GM23338 (cell line): ENCODE measurements at regions not wholly inside any gene's neighbourhood (a gene's known extent, or its start where the extent isn't known, plus 50 kb on each side); places are given as distances from the start of the nearest gene placed in this dataset.

Experiments
- ATAC-seq: fragments of 200-7000 bp; cut with Tn5 transposase; 3 replicates; pipeline ENCODE4 v1.9.1; 2020
- DNase-seq: peaks from one replicate; pipeline ENCODE4 v3.0.0-alpha.2; 2015; ENCODE audit warnings: low spot score
- H2AFZ ChIP-seq: fragments of 200-600 bp; sonication (generic); 2 replicates; pipeline ENCODE4 v1.8.0; 2016; ENCODE audit warnings: antibody characterized with exemption, mild to moderate bottlenecking, moderate library complexity
- H3F3A ChIP-seq: fragments of 200-600 bp; sonication (generic); replicated peaks from 2 replicates; pipeline ENCODE4 v1.8.0; 2017; ENCODE audit warnings: antibody characterized with exemption, mixed run types, low read depth
- H3K27ac ChIP-seq: fragments of 200-600 bp; sonication (generic); 2 replicates; pipeline ENCODE4 v1.6.1; 2016; ENCODE audit warnings: low read depth
- H3K27me3 ChIP-seq: fragments of 200-600 bp; sonication (generic); 2 replicates; pipeline ENCODE4 v1.8.0; 2016; ENCODE audit warnings: mild to moderate bottlenecking, mixed run types, moderate library complexity; ENCODE audit not compliant: insufficient read depth
- H3K36me3 ChIP-seq: fragments of 200-600 bp; sonication (generic); 2 replicates; pipeline ENCODE4 v1.8.0; 2016; ENCODE audit warnings: mild to moderate bottlenecking; ENCODE audit not compliant: insufficient read depth
- H3K4me1 ChIP-seq: fragments of 200-600 bp; sonication (generic); 2 replicates; pipeline ENCODE4 v1.8.0; 2016; ENCODE audit warnings: mild to moderate bottlenecking, moderate library complexity; ENCODE audit not compliant: insufficient read depth
- H3K4me2 ChIP-seq: fragments of 200-600 bp; sonication (generic); 2 replicates; pipeline ENCODE4 v1.7.1; 2017; ENCODE audit warnings: mixed run types
- H3K4me3 ChIP-seq: fragments of 200-600 bp; sonication (generic); 2 replicates; pipeline ENCODE4 v1.6.1; 2016; ENCODE audit warnings: mixed run types
- H3K79me2 ChIP-seq: fragments of 200-600 bp; sonication (generic); replicated peaks from 2 replicates; pipeline ENCODE4 v1.8.0; 2017; ENCODE audit warnings: mild to moderate bottlenecking; ENCODE audit not compliant: insufficient read depth
- H3K9me2 ChIP-seq: fragments of 200-600 bp; sonication (generic); 2 replicates; pipeline ENCODE4 v1.8.0; 2017; ENCODE audit not compliant: insufficient read depth
- H4K20me1 ChIP-seq: fragments of 200-600 bp; sonication (generic); replicated peaks from 2 replicates; pipeline ENCODE4 v1.8.0; 2017; ENCODE audit warnings: mild to moderate bottlenecking; ENCODE audit not compliant: insufficient read depth
- H3K27ac Mint-ChIP-seq: 2 replicates; pipeline ENCODE4 v1.8.0; 2020; ENCODE audit warnings: inconsistent platforms, mild to moderate bottlenecking, moderate library complexity, mixed read lengths
- H3K27me3 Mint-ChIP-seq: 3 replicates; pipeline ENCODE4 v1.8.0; 2022; ENCODE audit warnings: low read depth, mild to moderate bottlenecking, moderate library complexity, mixed read lengths, inconsistent platforms; ENCODE audit not compliant: insufficient read depth, poor library complexity
- H3K36me3 Mint-ChIP-seq: 3 replicates; pipeline ENCODE4 v1.8.0; 2021; ENCODE audit warnings: low read depth, mild to moderate bottlenecking, inconsistent platforms, moderate library complexity, mixed read lengths
- H3K4me1 Mint-ChIP-seq: 3 replicates; pipeline ENCODE4 v1.8.0; 2020; ENCODE audit warnings: mild to moderate bottlenecking, inconsistent platforms, mixed read lengths
- H3K4me3 Mint-ChIP-seq: 3 replicates; pipeline ENCODE4 v1.8.0; 2021; ENCODE audit warnings: moderate library complexity, mild to moderate bottlenecking, inconsistent platforms, mixed read lengths
- H3K9me3 Mint-ChIP-seq: 3 replicates; pipeline ENCODE4 v1.8.0; 2020; ENCODE audit warnings: moderate library complexity, mild to moderate bottlenecking, inconsistent platforms, mixed read lengths
- EZH2 ChIP-seq: fragments of 200-600 bp; sonication (generic); IDR thresholded peaks from one replicate; pipeline ENCODE4 v1.8.0; 2017; ENCODE audit warnings: antibody characterized with exemption, mild to moderate bottlenecking, low read depth; ENCODE audit not compliant: unreplicated experiment
- EZH2phosphoT487 ChIP-seq: fragments of 200-600 bp; sonication (generic); IDR thresholded peaks from one replicate; pipeline ENCODE4 v1.8.1; 2018; ENCODE audit warnings: antibody characterized with exemption; ENCODE audit not compliant: unreplicated experiment
- NANOG ChIP-seq: IDR thresholded peaks from 2 replicates; pipeline ENCODE4 v1.6.1; 2016; ENCODE audit warnings: antibody characterized with exemption, borderline replicate concordance
- STAT1 ChIP-seq: IDR thresholded peaks from one replicate; pipeline ENCODE4 v1.6.1; 2016; ENCODE audit warnings: antibody characterized with exemption; ENCODE audit not compliant: unreplicated experiment
- ZNF114 ChIP-seq: fragments of 250-450 bp; sonication (Bioruptor Pico); IDR thresholded peaks from 2 replicates; pipeline ENCODE4 v1.5.0; 2020; ENCODE audit warnings: mild to moderate bottlenecking, moderate library complexity
- TF ChIP-seq, protein P1 (sequence below): fragments of 250-450 bp; sonication (Bioruptor Pico); IDR thresholded peaks from 2 replicates; pipeline ENCODE4 v1.5.0; 2020; ENCODE audit warnings: mild to moderate bottlenecking, moderate library complexity
- TF ChIP-seq, protein P2 (sequence below): IDR thresholded peaks from 2 replicates; pipeline ENCODE4 v1.6.1; 2016; ENCODE audit warnings: antibody characterized with exemption
- TF ChIP-seq, protein P3 (sequence below), 2 experiments: fragments of 200-600 bp in 1 of 2; sonication (generic) in 1 of 2; conservative IDR thresholded peaks; 2 replicates each; pipeline versions ENCODE4 v1.5.1 to v1.6.1; 2016 to 2017; ENCODE audit warnings: antibody characterized with exemption in 2 of 2, low read depth in 2 of 2, mild to moderate bottlenecking in 2 of 2, moderate library complexity in 1 of 2

GRCh38 chr5:174401793-174402192 is 322.6 kb upstream of the MSX2 start (continued):
- TF ChIP-seq, protein P1, sequence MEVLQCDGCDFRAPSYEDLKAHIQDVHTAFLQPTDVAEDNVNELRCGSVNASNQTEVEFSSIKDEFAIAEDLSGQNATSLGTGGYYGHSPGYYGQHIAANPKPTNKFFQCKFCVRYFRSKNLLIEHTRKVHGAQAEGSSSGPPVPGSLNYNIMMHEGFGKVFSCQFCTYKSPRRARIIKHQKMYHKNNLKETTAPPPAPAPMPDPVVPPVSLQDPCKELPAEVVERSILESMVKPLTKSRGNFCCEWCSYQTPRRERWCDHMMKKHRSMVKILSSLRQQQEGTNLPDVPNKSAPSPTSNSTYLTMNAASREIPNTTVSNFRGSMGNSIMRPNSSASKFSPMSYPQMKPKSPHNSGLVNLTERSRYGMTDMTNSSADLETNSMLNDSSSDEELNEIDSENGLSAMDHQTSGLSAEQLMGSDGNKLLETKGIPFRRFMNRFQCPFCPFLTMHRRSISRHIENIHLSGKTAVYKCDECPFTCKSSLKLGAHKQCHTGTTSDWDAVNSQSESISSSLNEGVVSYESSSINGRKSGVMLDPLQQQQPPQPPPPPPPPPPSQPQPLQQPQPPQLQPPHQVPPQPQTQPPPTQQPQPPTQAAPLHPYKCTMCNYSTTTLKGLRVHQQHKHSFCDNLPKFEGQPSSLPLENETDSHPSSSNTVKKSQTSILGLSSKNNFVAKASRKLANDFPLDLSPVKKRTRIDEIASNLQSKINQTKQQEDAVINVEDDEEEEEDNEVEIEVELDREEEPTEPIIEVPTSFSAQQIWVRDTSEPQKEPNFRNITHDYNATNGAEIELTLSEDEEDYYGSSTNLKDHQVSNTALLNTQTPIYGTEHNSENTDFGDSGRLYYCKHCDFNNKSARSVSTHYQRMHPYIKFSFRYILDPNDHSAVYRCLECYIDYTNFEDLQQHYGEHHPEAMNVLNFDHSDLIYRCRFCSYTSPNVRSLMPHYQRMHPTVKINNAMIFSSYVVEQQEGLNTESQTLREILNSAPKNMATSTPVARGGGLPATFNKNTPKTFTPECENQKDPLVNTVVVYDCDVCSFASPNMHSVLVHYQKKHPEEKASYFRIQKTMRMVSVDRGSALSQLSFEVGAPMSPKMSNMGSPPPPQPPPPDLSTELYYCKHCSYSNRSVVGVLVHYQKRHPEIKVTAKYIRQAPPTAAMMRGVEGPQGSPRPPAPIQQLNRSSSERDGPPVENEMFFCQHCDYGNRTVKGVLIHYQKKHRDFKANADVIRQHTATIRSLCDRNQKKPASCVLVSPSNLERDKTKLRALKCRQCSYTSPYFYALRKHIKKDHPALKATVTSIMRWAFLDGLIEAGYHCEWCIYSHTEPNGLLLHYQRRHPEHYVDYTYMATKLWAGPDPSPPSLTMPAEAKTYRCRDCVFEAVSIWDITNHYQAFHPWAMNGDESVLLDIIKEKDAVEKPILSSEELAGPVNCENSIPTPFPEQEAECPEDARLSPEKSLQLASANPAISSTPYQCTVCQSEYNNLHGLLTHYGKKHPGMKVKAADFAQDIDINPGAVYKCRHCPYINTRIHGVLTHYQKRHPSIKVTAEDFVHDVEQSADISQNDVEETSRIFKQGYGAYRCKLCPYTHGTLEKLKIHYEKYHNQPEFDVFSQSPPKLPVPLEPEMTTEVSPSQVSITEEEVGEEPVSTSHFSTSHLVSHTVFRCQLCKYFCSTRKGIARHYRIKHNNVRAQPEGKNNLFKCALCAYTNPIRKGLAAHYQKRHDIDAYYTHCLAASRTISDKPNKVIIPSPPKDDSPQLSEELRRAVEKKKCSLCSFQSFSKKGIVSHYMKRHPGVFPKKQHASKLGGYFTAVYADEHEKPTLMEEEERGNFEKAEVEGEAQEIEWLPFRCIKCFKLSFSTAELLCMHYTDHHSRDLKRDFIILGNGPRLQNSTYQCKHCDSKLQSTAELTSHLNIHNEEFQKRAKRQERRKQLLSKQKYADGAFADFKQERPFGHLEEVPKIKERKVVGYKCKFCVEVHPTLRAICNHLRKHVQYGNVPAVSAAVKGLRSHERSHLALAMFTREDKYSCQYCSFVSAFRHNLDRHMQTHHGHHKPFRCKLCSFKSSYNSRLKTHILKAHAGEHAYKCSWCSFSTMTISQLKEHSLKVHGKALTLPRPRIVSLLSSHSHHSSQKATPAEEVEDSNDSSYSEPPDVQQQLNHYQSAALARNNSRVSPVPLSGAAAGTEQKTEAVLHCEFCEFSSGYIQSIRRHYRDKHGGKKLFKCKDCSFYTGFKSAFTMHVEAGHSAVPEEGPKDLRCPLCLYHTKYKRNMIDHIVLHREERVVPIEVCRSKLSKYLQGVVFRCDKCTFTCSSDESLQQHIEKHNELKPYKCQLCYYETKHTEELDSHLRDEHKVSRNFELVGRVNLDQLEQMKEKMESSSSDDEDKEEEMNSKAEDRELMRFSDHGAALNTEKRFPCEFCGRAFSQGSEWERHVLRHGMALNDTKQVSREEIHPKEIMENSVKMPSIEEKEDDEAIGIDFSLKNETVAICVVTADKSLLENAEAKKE (CRISPR knock-in tag), result no peak
- TF ChIP-seq, protein P2, sequence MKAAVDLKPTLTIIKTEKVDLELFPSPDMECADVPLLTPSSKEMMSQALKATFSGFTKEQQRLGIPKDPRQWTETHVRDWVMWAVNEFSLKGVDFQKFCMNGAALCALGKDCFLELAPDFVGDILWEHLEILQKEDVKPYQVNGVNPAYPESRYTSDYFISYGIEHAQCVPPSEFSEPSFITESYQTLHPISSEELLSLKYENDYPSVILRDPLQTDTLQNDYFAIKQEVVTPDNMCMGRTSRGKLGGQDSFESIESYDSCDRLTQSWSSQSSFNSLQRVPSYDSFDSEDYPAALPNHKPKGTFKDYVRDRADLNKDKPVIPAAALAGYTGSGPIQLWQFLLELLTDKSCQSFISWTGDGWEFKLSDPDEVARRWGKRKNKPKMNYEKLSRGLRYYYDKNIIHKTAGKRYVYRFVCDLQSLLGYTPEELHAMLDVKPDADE, result no peak
- TF ChIP-seq EZH2phosphoT487 (no peak), ZNF114 (CRISPR knock-in tag) (no peak), EZH2 (no peak), STAT1 (no peak)

DNA sequence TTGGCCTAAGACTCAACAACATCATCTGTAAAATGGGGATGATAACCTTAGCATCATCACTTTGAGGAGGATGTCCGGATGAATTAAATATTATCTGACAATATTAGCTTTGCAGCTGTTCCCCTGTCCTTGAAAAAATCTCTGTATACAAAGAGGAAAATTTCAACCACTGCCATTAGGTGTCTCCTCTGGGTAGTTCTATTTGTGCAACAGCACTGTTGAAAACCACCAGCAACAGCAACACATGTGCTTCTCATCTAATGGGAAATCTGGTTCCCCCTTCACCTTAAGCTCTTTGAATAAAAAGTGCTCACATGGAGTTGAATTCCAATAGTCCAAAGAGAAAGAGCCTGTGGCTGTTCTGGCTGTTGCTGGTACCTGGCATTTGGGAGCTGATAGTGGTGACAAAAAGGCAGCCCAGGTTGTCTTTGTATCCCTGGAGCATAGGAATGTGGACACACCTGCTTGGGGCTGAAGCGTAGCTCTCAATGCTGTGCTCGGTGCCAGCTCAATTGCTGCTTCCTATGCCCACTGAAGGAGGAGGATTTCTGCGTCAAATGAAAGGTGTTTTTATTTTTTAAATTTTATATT is 322.1 kb upstream of the MSX2 start:
- no peak overlapping the region for H3K27ac Mint-ChIP-seq
- H3K4me1 ChIP-seq, result no peaks in the 10 kb centered on the region
- no peaks in the 10 kb centered on the region for H3K79me2 ChIP-seq
- H3K4me3 ChIP-seq, result no peak overlapping the region
- H3K9me3 Mint-ChIP-seq, result no peaks in the 10 kb centered on the region
- TF ChIP-seq, protein P3, sequence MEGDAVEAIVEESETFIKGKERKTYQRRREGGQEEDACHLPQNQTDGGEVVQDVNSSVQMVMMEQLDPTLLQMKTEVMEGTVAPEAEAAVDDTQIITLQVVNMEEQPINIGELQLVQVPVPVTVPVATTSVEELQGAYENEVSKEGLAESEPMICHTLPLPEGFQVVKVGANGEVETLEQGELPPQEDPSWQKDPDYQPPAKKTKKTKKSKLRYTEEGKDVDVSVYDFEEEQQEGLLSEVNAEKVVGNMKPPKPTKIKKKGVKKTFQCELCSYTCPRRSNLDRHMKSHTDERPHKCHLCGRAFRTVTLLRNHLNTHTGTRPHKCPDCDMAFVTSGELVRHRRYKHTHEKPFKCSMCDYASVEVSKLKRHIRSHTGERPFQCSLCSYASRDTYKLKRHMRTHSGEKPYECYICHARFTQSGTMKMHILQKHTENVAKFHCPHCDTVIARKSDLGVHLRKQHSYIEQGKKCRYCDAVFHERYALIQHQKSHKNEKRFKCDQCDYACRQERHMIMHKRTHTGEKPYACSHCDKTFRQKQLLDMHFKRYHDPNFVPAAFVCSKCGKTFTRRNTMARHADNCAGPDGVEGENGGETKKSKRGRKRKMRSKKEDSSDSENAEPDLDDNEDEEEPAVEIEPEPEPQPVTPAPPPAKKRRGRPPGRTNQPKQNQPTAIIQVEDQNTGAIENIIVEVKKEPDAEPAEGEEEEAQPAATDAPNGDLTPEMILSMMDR (conservative IDR thresholded peaks at IDR 0.05; ENCODE audit: low read depth in 2 of 2), result peak in 1 of 2 experiments; percentile 29; a peak in 2 of 4 replicates
- no peak for TF ChIP-seq NANOG
- no peaks in the 10 kb centered on the region for H3K27me3 ChIP-seq
- H2AFZ ChIP-seq, result no peak overlapping the region
- H3K36me3 Mint-ChIP-seq, result no peaks in the 10 kb centered on the region
- DNase-seq (peak; percentile 28), ATAC-seq (peak; percentile 75)
- H3K4me2 ChIP-seq, result no peak overlapping the region
- peaks cover 2% of the 10 kb centered on the region; the same call in 1 of the 3 replicates for H3K4me1 Mint-ChIP-seq
- no peaks in the 10 kb centered on the region for H4K20me1 ChIP-seq
- no peak overlapping the region for H3K27ac ChIP-seq
- H3K36me3 ChIP-seq, result no peaks in the 10 kb centered on the region
- H3K4me3 Mint-ChIP-seq, result no peak overlapping the region
- H3F3A ChIP-seq, result no peaks in the 10 kb centered on the region
- H3K9me2 ChIP-seq, result no peaks in the 10 kb centered on the region
- H3K27me3 Mint-ChIP-seq, result peaks cover 4% of the 10 kb centered on the region
